OCI-LY7 (cell line): ENCODE measurements at regions not wholly inside any gene's neighbourhood (a gene's known extent, or its start where the extent isn't known, plus 50 kb on each side); places are given as distances from the start of the nearest gene placed in this dataset.

Source experiments
- BruUV-seq: library from RNA; stranded (reverse); fragments of 400-500 nt; replicated peaks from 2 replicates; lab custom pipeline; 2021; lab: Mats Ljungman, UMichigan
- CTCF ChIA-PET: fragments of 300-600 bp; sonication (Branson Sonifier 250); formaldehyde crosslinking; loops from one replicate; lab custom pipeline; 2022; ENCODE audit warnings: antibody characterized with exemption; ENCODE audit not compliant: unreplicated experiment; lab: Charles Lee
- POLR2A ChIA-PET: fragments of 300-600 bp; sonication (Branson Sonifier 250); formaldehyde crosslinking; loops from one replicate; lab custom pipeline; 2022; ENCODE audit warnings: antibody characterized with exemption; lab: Charles Lee
- DNase-seq: peaks from one replicate; pipeline ENCODE4 v3.0.0-alpha.2; 2015; ENCODE audit warnings: low spot score
- H2AFZ ChIP-seq: fragments of 200-600 bp; sonication (generic), shearing (Covaris generic); 2 replicates; pipeline ENCODE4 v1.6.1; 2014; ENCODE audit warnings: mild to moderate bottlenecking, antibody characterized with exemption, low read length, moderate library complexity
- H3K27ac ChIP-seq: fragments of 200-600 bp; sonication (generic); 2 replicates; pipeline ENCODE4 v1.5.1; 2014; ENCODE audit warnings: mixed run types, low read depth, mild to moderate bottlenecking, moderate library complexity, low read length, inconsistent platforms; ENCODE audit not compliant: poor library complexity, severe bottlenecking
- H3K36me3 ChIP-seq: fragments of 200-600 bp; sonication (generic); 2 replicates; pipeline ENCODE4 v1.6.1; 2014; ENCODE audit warnings: mild to moderate bottlenecking, antibody characterized with exemption, low read length, moderate library complexity, mixed read lengths; ENCODE audit not compliant: insufficient read depth
- H3K4me1 ChIP-seq: fragments of 200-600 bp; sonication (generic); 2 replicates; pipeline ENCODE4 v1.5.1; 2014; ENCODE audit warnings: mild to moderate bottlenecking, low read length; ENCODE audit not compliant: insufficient read depth, poor library complexity, severe bottlenecking
- H3K4me2 ChIP-seq: fragments of 200-600 bp; sonication (generic); 2 replicates; pipeline ENCODE4 v1.6.1; 2014; ENCODE audit warnings: mild to moderate bottlenecking, low read length
- H3K4me3 ChIP-seq: fragments of 200-600 bp; sonication (generic); 2 replicates; pipeline ENCODE4 v1.5.1; 2014; ENCODE audit warnings: mild to moderate bottlenecking, low read depth, low read length; ENCODE audit not compliant: poor library complexity, severe bottlenecking
- H3K79me2 ChIP-seq: fragments of 200-600 bp; sonication (generic); 2 replicates; pipeline ENCODE4 v1.6.1; 2016; ENCODE audit warnings: low read depth, mild to moderate bottlenecking, low read length, moderate library complexity, mixed read lengths; ENCODE audit not compliant: insufficient read depth
- H3K9me2 ChIP-seq: fragments of 200-600 bp; sonication (generic); 2 replicates; pipeline ENCODE4 v1.6.1; 2016; ENCODE audit warnings: mild to moderate bottlenecking, low read length, mixed read lengths; ENCODE audit not compliant: insufficient read depth
- H3K9me3 ChIP-seq: fragments of 200-600 bp; sonication (generic); 2 replicates; pipeline ENCODE4 v1.6.1; 2014; ENCODE audit warnings: mild to moderate bottlenecking, mixed run types, low read length, mixed read lengths
- H4K20me1 ChIP-seq: fragments of 200-600 bp; sonication (generic); 2 replicates; pipeline ENCODE4 v1.6.1; 2014; ENCODE audit warnings: mild to moderate bottlenecking, antibody characterized with exemption, low read length, moderate library complexity, mixed read lengths; ENCODE audit not compliant: insufficient read depth
- EZH2phosphoT487 ChIP-seq: fragments of 200-600 bp; sonication (generic); IDR thresholded peaks from 2 replicates; pipeline ENCODE4 v1.6.1; 2018; ENCODE audit warnings: low read depth, borderline replicate concordance, mild to moderate bottlenecking, mixed run types, antibody characterized with exemption, low read length, moderate library complexity, mixed read lengths
- intact Hi-C: fragments of 100-400 bp; cut with micrococcal nuclease; formaldehyde crosslinking; loops from one replicate; pipeline ENCODE4 v1.10.0; 2022; ENCODE audit not compliant: unreplicated experiment
- TF ChIP-seq, protein P1 (sequence below): fragments of 200-600 bp; sonication (generic); conservative IDR thresholded peaks from 2 replicates; pipeline ENCODE4 v1.5.1; 2014; ENCODE audit warnings: mild to moderate bottlenecking, antibody characterized with exemption, low read length, moderate library complexity, mixed read lengths

DNA sequence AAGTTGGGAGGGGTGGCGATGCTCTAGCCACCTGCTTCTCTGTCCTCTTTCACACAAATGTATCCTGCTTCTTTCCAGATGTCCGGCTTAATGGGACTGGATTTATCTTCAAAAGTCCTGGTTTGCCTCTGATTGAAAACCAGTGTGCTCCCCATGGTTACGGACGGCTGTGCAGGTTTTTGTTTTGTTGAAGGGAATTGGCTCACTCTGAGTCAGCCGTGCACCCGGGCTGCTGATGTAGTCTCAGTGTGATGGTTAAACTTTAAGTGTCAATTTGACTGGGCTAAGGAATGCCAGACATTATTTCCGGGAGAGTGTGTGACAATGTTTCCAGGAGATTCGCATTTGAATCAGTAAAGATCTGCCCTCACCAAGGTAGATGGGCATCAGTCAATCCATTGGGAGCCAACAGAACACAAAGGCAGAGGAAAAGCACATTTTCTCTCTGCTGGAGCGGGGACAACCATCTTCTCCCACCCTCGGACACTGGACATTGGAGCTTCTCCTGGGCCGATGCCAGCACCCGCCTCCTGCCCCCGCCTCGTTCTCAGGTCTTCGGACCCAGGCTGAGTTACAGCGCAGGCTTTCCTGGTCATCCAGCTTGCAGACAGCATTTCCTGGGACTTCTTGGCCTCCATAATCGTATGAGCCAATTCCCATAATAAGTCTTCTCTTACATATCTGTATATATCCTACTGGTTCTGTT, 126.9 kb upstream of the TNRC6C start:
- no peak for DNase-seq
- Histone ChIP-seq H3K4me1 (no peaks in the 10 kb centered on the region), H2AFZ (no peak overlapping the region), H3K9me3 (no peaks in the 10 kb centered on the region), H3K79me2 (no peaks in the 10 kb centered on the region), H4K20me1 (no peaks in the 10 kb centered on the region), H3K27ac (no peak overlapping the region), H3K4me2 (no peak overlapping the region), H3K36me3 (no peaks in the 10 kb centered on the region), H3K9me2 (no peaks in the 10 kb centered on the region), H3K4me3 (no peak overlapping the region)
- CTCF ChIA-PET, result interaction anchor here (0.5 kb wide), 1 partner anchor 449 kb away, joined by 3 read pairs; no protein-coding TSS in a partner anchor
- POLR2A ChIA-PET, result no interaction called here
- TF ChIP-seq, protein P1, sequence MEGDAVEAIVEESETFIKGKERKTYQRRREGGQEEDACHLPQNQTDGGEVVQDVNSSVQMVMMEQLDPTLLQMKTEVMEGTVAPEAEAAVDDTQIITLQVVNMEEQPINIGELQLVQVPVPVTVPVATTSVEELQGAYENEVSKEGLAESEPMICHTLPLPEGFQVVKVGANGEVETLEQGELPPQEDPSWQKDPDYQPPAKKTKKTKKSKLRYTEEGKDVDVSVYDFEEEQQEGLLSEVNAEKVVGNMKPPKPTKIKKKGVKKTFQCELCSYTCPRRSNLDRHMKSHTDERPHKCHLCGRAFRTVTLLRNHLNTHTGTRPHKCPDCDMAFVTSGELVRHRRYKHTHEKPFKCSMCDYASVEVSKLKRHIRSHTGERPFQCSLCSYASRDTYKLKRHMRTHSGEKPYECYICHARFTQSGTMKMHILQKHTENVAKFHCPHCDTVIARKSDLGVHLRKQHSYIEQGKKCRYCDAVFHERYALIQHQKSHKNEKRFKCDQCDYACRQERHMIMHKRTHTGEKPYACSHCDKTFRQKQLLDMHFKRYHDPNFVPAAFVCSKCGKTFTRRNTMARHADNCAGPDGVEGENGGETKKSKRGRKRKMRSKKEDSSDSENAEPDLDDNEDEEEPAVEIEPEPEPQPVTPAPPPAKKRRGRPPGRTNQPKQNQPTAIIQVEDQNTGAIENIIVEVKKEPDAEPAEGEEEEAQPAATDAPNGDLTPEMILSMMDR, result no peak
- no peak for TF ChIP-seq EZH2phosphoT487
- intact Hi-C loops, result no loop called here
- BruUV-seq, result no TSS peak

DNA sequence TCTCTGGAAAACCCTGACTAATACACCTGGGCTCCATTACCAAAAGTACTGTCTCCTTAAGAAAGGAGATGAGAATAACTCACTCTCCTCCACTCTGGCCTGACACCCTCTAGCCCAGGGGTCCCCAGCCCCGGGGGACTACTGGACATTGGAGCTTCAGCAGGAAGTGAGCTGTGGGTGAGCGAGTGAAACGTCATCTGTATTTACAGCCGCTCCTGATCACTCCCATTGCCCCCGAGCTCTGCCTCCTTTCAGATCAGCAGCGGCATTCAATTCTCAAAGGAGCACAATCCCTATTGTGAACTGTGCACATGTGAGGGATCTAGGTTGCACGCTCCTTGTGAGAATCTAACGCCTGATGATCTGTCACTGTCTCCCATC, 126.3 kb upstream of the TNRC6C start:
- Histone ChIP-seq H3K79me2 (no peaks in the 10 kb centered on the region), H2AFZ (no peak overlapping the region), H3K4me3 (no peak overlapping the region), H3K27ac (no peak overlapping the region), H4K20me1 (no peaks in the 10 kb centered on the region), H3K36me3 (no peaks in the 10 kb centered on the region), H3K4me2 (no peak overlapping the region), H3K4me1 (no peaks in the 10 kb centered on the region), H3K9me2 (no peaks in the 10 kb centered on the region), H3K9me3 (no peaks in the 10 kb centered on the region)
- no peak for DNase-seq
- no TSS peak for BruUV-seq
- TF ChIP-seq EZH2phosphoT487, result no peak
- TF ChIP-seq, protein P1, result no peak
- CTCF ChIA-PET, result no interaction called here
- intact Hi-C loops, result no loop called here
- POLR2A ChIA-PET, result no interaction called here

DNA sequence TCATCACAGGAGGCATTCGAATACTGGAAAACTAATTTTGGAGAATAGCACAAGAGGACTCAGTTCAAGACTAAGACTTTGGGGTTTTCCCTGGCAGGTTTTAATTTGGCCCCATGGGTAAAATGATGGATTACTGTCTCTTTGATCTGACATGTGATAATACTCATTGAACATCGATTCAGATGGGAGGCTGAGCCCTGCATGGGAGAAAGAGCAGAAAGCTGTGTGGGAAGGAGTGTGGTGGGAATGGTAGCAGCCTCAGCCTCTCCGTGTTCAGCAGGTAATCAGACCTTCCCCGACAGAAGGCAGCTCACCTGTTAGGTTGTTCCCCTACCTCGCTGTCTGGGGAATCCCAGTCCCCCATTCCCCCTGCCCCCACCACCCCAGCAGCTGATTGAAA, 124.7 kb upstream of the TNRC6C start:
- Histone ChIP-seq H3K4me1 (no peaks in the 10 kb centered on the region), H3K79me2 (no peaks in the 10 kb centered on the region), H2AFZ (no peak overlapping the region), H3K9me3 (no peaks in the 10 kb centered on the region), H3K4me2 (no peak overlapping the region), H4K20me1 (no peaks in the 10 kb centered on the region), H3K27ac (no peak overlapping the region), H3K9me2 (no peaks in the 10 kb centered on the region), H3K36me3 (no peaks in the 10 kb centered on the region), H3K4me3 (no peak overlapping the region)
- CTCF ChIA-PET, result no interaction called here
- TF ChIP-seq, protein P1, result no peak
- no peak for TF ChIP-seq EZH2phosphoT487
- intact Hi-C loops, result no loop called here
- BruUV-seq, result no TSS peak
- POLR2A ChIA-PET, result interaction anchor here (0.9 kb wide), 1 partner anchor 35 kb away, joined by 4 read pairs; no protein-coding TSS in a partner anchor
- no peak for DNase-seq
